ENCODE measurements at regions not wholly inside any gene's neighbourhood (a gene's known extent, or its start where the extent isn't known, plus 50 kb on each side); places are given as distances from the start of the nearest gene placed in this dataset.

DNA sequence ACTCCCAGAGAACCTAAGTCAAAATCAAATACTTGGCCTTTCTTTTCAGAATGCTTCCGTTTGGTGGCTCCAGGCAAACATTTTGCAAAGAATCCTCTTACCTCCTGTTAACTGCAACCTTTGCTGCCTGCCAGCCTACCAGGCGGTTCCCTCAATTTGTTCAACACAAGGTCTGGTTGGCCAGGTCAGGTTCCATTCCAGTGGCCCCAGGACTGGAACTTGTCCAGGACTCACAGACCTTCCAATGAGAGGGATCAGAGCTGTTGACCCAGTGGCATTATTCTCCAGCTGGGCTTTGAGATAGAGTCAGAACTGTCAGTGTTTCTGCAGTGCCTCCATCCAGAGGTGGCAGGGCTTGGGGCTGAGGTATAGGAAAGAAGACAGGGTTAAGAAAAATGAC is 137.0 kb downstream of the NEUROD6 start:
- no peak overlapping the region for H3K4me3 ChIP-seq (ENCODE audit: low read depth, low read length)
- ChIA-PET CTCF (interaction anchor here (0.7 to 1.1 kb wide), 2 partner anchors 11 to 160 kb away, joined by 3 to 6 read pairs; no protein-coding TSS in a partner anchor), POLR2A (no interaction called here)
- no peak overlapping the region for H3K27ac ChIP-seq (ENCODE audit: extremely low read depth, low read depth, low read length)
- H3K9me3 ChIP-seq (ENCODE audit: control insufficient read depth, insufficient read depth, low read depth, low read length), result no peaks in the 10 kb centered on the region
- H3K4me1 ChIP-seq (ENCODE audit: control insufficient read depth, insufficient read depth, low read length), result no peaks in the 10 kb centered on the region
- TF ChIP-seq, protein P1, sequence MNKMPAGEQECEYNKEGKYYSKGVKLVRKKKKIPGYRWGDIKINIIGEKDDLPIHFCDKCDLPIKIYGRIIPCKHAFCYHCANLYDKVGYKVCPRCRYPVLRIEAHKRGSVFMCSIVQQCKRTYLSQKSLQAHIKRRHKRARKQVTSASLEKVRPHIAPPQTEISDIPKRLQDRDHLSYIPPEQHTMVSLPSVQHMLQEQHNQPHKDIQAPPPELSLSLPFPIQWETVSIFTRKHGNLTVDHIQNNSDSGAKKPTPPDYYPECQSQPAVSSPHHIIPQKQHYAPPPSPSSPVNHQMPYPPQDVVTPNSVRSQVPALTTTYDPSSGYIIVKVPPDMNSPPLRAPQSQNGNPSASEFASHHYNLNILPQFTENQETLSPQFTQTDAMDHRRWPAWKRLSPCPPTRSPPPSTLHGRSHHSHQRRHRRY (tag by site-specific recombination; IDR thresholded peaks at IDR 0.05), result no peak
- no peaks in the 10 kb centered on the region for H3K36me3 ChIP-seq (ENCODE audit: control insufficient read depth in 2 of 2, insufficient read depth in 1 of 2, low read length in 2 of 2)

DNA sequence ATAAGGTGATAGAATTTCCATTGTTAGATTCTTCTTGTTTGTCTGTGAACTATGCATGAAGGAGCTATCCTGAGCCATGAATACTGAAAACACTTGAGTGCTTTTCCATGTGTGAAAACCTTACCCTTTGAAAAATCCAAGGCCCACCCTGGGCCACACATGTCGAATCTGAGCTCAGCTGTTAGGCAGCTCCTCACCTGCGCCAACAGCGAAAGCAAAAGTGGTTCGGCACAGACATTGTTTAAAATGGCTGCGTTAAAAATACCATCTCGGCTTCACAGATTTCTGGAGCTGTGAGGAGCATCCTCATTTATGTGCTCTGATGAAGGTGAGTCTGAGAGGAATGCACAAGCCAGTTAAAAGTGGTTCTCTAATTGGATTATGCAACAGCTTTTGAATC is 137.7 kb downstream of the NEUROD6 start:
- no peaks in the 10 kb centered on the region for H3K36me3 ChIP-seq (ENCODE audit: control insufficient read depth in 2 of 2, insufficient read depth in 1 of 2, low read length in 2 of 2)
- no peak overlapping the region for H3K27ac ChIP-seq (ENCODE audit: extremely low read depth, low read depth, low read length)
- ChIA-PET POLR2A (no interaction called here), CTCF (interaction anchor here (1.1 kb wide), 1 partner anchor 10 kb away, joined by 6 read pairs; no protein-coding TSS in a partner anchor)
- no peak overlapping the region for H3K4me3 ChIP-seq (ENCODE audit: low read depth, low read length)
- TF ChIP-seq ZNF549 (tag by site-specific recombination; IDR thresholded peaks at IDR 0.05) (no peak), ZSCAN16 (tag by site-specific recombination; IDR thresholded peaks at IDR 0.05) (no peak), ZNF184 (tag by site-specific recombination; IDR thresholded peaks at IDR 0.05) (no peak), ZNF776 (tag by site-specific recombination; IDR thresholded peaks at IDR 0.05; ENCODE audit: borderline replicate concordance) (no peak), ZNF341 (tag by site-specific recombination; IDR thresholded peaks at IDR 0.05; ENCODE audit: low read depth) (no peak), ZNF514 (tag by site-specific recombination; IDR thresholded peaks at IDR 0.05) (no peak), EGR2 (tag by site-specific recombination; IDR thresholded peaks at IDR 0.05; ENCODE audit: low read depth) (no peak), ZNF626 (tag by site-specific recombination; IDR thresholded peaks at IDR 0.05) (no peak), GFI1B (tag by site-specific recombination; IDR thresholded peaks at IDR 0.05) (no peak), ZXDB (tag by site-specific recombination; IDR thresholded peaks at IDR 0.05) (no peak), ZNF658 (tag by site-specific recombination; IDR thresholded peaks at IDR 0.05) (no peak), ZNF792 (tag by site-specific recombination; IDR thresholded peaks at IDR 0.05) (no peak), ZFP41 (tag by site-specific recombination; IDR thresholded peaks at IDR 0.05; ENCODE audit: borderline replicate concordance) (no peak), SALL2 (tag by site-specific recombination; IDR thresholded peaks at IDR 0.05; ENCODE audit: borderline replicate concordance) (no peak), ZNF121 (tag by site-specific recombination; IDR thresholded peaks at IDR 0.05) (no peak)
- TF ChIP-seq, protein P2, sequence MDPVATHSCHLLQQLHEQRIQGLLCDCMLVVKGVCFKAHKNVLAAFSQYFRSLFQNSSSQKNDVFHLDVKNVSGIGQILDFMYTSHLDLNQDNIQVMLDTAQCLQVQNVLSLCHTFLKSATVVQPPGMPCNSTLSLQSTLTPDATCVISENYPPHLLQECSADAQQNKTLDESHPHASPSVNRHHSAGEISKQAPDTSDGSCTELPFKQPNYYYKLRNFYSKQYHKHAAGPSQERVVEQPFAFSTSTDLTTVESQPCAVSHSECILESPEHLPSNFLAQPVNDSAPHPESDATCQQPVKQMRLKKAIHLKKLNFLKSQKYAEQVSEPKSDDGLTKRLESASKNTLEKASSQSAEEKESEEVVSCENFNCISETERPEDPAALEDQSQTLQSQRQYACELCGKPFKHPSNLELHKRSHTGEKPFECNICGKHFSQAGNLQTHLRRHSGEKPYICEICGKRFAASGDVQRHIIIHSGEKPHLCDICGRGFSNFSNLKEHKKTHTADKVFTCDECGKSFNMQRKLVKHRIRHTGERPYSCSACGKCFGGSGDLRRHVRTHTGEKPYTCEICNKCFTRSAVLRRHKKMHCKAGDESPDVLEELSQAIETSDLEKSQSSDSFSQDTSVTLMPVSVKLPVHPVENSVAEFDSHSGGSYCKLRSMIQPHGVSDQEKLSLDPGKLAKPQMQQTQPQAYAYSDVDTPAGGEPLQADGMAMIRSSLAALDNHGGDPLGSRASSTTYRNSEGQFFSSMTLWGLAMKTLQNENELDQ (tag by site-specific recombination; IDR thresholded peaks at IDR 0.05; ENCODE audit: low read depth), result no peak
- TF ChIP-seq, protein P3, sequence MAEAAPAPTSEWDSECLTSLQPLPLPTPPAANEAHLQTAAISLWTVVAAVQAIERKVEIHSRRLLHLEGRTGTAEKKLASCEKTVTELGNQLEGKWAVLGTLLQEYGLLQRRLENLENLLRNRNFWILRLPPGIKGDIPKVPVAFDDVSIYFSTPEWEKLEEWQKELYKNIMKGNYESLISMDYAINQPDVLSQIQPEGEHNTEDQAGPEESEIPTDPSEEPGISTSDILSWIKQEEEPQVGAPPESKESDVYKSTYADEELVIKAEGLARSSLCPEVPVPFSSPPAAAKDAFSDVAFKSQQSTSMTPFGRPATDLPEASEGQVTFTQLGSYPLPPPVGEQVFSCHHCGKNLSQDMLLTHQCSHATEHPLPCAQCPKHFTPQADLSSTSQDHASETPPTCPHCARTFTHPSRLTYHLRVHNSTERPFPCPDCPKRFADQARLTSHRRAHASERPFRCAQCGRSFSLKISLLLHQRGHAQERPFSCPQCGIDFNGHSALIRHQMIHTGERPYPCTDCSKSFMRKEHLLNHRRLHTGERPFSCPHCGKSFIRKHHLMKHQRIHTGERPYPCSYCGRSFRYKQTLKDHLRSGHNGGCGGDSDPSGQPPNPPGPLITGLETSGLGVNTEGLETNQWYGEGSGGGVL (tag by site-specific recombination; IDR thresholded peaks at IDR 0.05), result no peak
- TF ChIP-seq, protein P4, sequence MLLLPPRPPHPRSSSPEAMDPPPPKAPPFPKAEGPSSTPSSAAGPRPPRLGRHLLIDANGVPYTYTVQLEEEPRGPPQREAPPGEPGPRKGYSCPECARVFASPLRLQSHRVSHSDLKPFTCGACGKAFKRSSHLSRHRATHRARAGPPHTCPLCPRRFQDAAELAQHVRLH (tag by site-specific recombination; IDR thresholded peaks at IDR 0.05), result no peak
- H3K4me1 ChIP-seq (ENCODE audit: control insufficient read depth, insufficient read depth, low read length), result no peaks in the 10 kb centered on the region
- H3K9me3 ChIP-seq (ENCODE audit: control insufficient read depth, insufficient read depth, low read depth, low read length), result no peaks in the 10 kb centered on the region
